ENCODE measurements at regions not wholly inside any gene's neighbourhood (a gene's known extent, or its start where the extent isn't known, plus 50 kb on each side); places are given as distances from the start of the nearest gene placed in this dataset.
"Not testable (repeated sequence)": the region's sequence is repeated elsewhere in the genome, so short reads cannot be mapped to it uniquely, and the experiment has no call there.

GRCh38 chr7:52777051-52777822 lies 258.2 kb upstream of the POM121L12 start:
- no peak for ATAC-seq

- ATAC-seq: no peak
Measured at GRCh38 chr7:52775876-52776275, 259.6 kb upstream of the POM121L12 start.

GRCh38 chr7:52771177-52771576 lies 264.3 kb upstream of the POM121L12 start:
- no peak for ATAC-seq

GRCh38 chr7:52764492-52765169 lies 270.8 kb upstream of the POM121L12 start:
- ATAC-seq: no peak

- ATAC-seq: no peak
Measured at GRCh38 chr7:52758356-52758755, 277.1 kb upstream of the POM121L12 start.

GRCh38 chr7:52753855-52754254 lies 281.6 kb upstream of the POM121L12 start:
- ATAC-seq: no peak

GRCh38 chr7:52752891-52753290 lies 282.5 kb upstream of the POM121L12 start:
- ATAC-seq: no peak

- ATAC-seq: no peak
Measured at GRCh38 chr7:52749880-52750279, 285.6 kb upstream of the POM121L12 start.

- ATAC-seq: no peak
Measured at GRCh38 chr7:52747817-52748216, 287.6 kb upstream of the POM121L12 start.

- no peak for ATAC-seq
Measured at GRCh38 chr7:52741670-52742290, 293.7 kb upstream of the POM121L12 start.

- no peak for ATAC-seq
Measured at GRCh38 chr7:52735656-52736055, 299.8 kb upstream of the POM121L12 start.

GRCh38 chr7:52728683-52729082 lies 306.8 kb upstream of the POM121L12 start:
- not testable (repeated sequence) for ATAC-seq

- no peak for ATAC-seq
Measured at GRCh38 chr7:52727632-52728031, 307.8 kb upstream of the POM121L12 start.

- ATAC-seq: no peak
Measured at GRCh38 chr7:52726986-52727385, 308.4 kb upstream of the POM121L12 start.

- ATAC-seq: no peak
Measured at GRCh38 chr7:52726493-52726892, 308.9 kb upstream of the POM121L12 start.

- ATAC-seq: no peak
Measured at GRCh38 chr7:52723606-52724005, 311.8 kb upstream of the POM121L12 start.

GRCh38 chr7:52720856-52721255 lies 314.6 kb upstream of the POM121L12 start:
- ATAC-seq: no peak

- no peak for ATAC-seq
Measured at GRCh38 chr7:52719677-52720076, 315.8 kb upstream of the POM121L12 start.

- ATAC-seq: no peak
Measured at GRCh38 chr7:52715701-52716100, 319.7 kb upstream of the POM121L12 start.

- no peak for ATAC-seq
Measured at GRCh38 chr7:52712938-52713337, 322.5 kb upstream of the POM121L12 start.

GRCh38 chr7:52711951-52712350 lies 323.5 kb upstream of the POM121L12 start:
- no peak for ATAC-seq

- no peak for ATAC-seq
Measured at GRCh38 chr7:52708846-52709245, 326.6 kb upstream of the POM121L12 start.

GRCh38 chr7:52705768-52706167 lies 329.7 kb upstream of the POM121L12 start:
- no peak for ATAC-seq

- no peak for ATAC-seq
Measured at GRCh38 chr7:52700349-52700748, 335.1 kb upstream of the POM121L12 start.

All from activated CD4-positive, CD25-positive, alpha-beta regulatory T cell treated with anti-CD3 and anti-CD28 coated beads, Interleukin-2, amount 50 U/mL, for 24 hours (primary cell).